Effector memory CD8-positive, alpha-beta T cell (primary cell): ENCODE measurements at regions not wholly inside any gene's neighbourhood (a gene's known extent, or its start where the extent isn't known, plus 50 kb on each side); places are given as distances from the start of the nearest gene placed in this dataset.
A peak's percentile ranks its signal among the peaks of the same experiment; 100 is the strongest.

Experiments used
- ATAC-seq: fragments of 150-1000 bp; cut with Tn5 transposase; replicated peaks from 2 replicates; pipeline ENCODE4 v1.10.0; 2021; ENCODE audit warnings: mild to moderate bottlenecking, moderate library complexity
- DNase-seq, 3 experiments: peaks; one replicate each; pipeline ENCODE4 v3.0.0; 2021
- H3K27ac Mint-ChIP-seq, 2 donors: one replicate each; pipeline ENCODE4 v1.8.0; 2022; ENCODE audit warnings: mild to moderate bottlenecking in 2 of 2, mixed read lengths in 2 of 2, moderate library complexity in 2 of 2
- H3K27me3 Mint-ChIP-seq, 2 donors: one replicate each; pipeline ENCODE4 v1.8.0; 2022; ENCODE audit warnings: mixed read lengths in 2 of 2
- H3K36me3 Mint-ChIP-seq: one replicate; pipeline ENCODE4 v1.8.0; 2022; ENCODE audit warnings: mild to moderate bottlenecking, moderate library complexity, mixed read lengths; ENCODE audit not compliant: insufficient read depth
- H3K4me1 Mint-ChIP-seq, 2 donors: one replicate each; pipeline ENCODE4 v1.8.0; 2022; ENCODE audit warnings: low read depth in 2 of 2, mixed read lengths in 2 of 2
- H3K4me3 Mint-ChIP-seq, 2 donors: one replicate each; pipeline ENCODE4 v1.8.0; 2022; ENCODE audit warnings: mild to moderate bottlenecking in 2 of 2, mixed read lengths in 2 of 2, moderate library complexity in 2 of 2
- H3K9me3 Mint-ChIP-seq, 2 donors: one replicate each; pipeline ENCODE4 v1.8.0; 2022; ENCODE audit warnings: mixed read lengths in 2 of 2

DNA sequence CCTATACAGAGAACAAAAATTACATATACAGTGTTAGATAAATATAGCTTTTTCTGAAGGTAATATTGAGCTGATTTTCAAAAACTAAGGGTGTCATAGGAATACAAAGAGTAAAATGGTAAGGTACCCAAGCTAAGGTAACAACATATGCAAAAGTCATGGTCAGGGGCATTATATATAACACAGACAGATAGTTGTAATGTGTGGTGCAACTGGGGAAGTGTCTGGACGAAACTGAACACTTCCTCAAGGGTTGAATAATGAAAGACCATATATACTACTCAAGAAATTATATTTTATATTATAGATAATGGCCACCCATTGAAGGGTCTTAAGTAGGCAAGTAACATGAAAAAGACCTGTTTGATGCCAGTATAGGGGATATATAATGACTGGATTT lies 262.1 kb upstream of the CXXC4 start:
- Mint-ChIP-seq H3K4me3 (no peak overlapping the region), H3K36me3 (no peaks in the 10 kb centered on the region), H3K27ac (no peak overlapping the region), H3K27me3 (no peaks in the 10 kb centered on the region), H3K4me1 (no peaks in the 10 kb centered on the region), H3K9me3 (no peaks in the 10 kb centered on the region)
- ATAC-seq (no peak), DNase-seq (no peak)

- Mint-ChIP-seq H3K4me1 (no peaks in the 10 kb centered on the region), H3K9me3 (no peaks in the 10 kb centered on the region), H3K4me3 (no peak overlapping the region), H3K36me3 (no peaks in the 10 kb centered on the region), H3K27me3 (no peaks in the 10 kb centered on the region), H3K27ac (no peak overlapping the region)
- ATAC-seq (no peak), DNase-seq (no peak)
Observed at GRCh38 chr4:104758574-104758973, 263.9 kb upstream of the CXXC4 start.

- Mint-ChIP-seq H3K9me3 (peaks cover 0 to 3% of the 10 kb centered on the region in 2 donors), H3K4me3 (no peak overlapping the region), H3K27ac (no peak overlapping the region), H3K4me1 (no peaks in the 10 kb centered on the region), H3K36me3 (no peaks in the 10 kb centered on the region), H3K27me3 (no peaks in the 10 kb centered on the region)
- no peak for DNase-seq
- no peak for ATAC-seq
Observed at GRCh38 chr4:104763554-104764222, 269.0 kb upstream of the CXXC4 start.

DNA sequence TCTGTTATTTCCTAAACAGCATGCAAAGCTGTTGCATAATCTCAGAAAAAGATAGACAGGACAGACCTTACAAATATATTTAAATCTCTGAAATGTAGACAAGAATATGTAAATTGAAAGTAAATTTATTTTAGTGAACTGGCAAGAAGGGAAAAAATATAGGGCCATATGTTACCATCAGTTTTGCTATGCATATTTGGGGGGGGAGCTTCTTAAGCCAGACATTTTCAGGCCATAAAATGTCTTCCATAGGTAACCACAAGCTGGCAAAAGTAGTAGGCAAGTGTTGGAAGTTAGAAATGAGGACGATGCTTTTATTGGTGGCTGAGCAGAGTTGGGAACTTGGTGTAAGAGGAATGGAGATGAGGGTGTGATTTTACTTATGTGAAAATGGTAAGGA lies 272.0 kb upstream of the CXXC4 start:
- Mint-ChIP-seq H3K36me3 (no peaks in the 10 kb centered on the region), H3K9me3 (peaks cover 0 to 3% of the 10 kb centered on the region in 2 donors), H3K27ac (no peak overlapping the region), H3K4me3 (no peak overlapping the region), H3K27me3 (no peaks in the 10 kb centered on the region), H3K4me1 (no peaks in the 10 kb centered on the region)
- DNase-seq: no peak
- ATAC-seq: no peak

- H3K36me3 Mint-ChIP-seq: no peaks in the 10 kb centered on the region
- DNase-seq: no peak
- H3K9me3 Mint-ChIP-seq: peaks cover 2 to 6% of the 10 kb centered on the region in 2 donors
- H3K4me3 Mint-ChIP-seq: peak overlapping the region; percentile 9 to 36
- H3K27ac Mint-ChIP-seq: peak overlapping the region in 1 of 2 donors; percentile 55
- H3K27me3 Mint-ChIP-seq: no peaks in the 10 kb centered on the region
- no peak for ATAC-seq
- H3K4me1 Mint-ChIP-seq: peaks cover 0 to 3% of the 10 kb centered on the region in 2 donors
Observed at GRCh38 chr4:104772849-104773248, 278.2 kb upstream of the CXXC4 start.

DNA sequence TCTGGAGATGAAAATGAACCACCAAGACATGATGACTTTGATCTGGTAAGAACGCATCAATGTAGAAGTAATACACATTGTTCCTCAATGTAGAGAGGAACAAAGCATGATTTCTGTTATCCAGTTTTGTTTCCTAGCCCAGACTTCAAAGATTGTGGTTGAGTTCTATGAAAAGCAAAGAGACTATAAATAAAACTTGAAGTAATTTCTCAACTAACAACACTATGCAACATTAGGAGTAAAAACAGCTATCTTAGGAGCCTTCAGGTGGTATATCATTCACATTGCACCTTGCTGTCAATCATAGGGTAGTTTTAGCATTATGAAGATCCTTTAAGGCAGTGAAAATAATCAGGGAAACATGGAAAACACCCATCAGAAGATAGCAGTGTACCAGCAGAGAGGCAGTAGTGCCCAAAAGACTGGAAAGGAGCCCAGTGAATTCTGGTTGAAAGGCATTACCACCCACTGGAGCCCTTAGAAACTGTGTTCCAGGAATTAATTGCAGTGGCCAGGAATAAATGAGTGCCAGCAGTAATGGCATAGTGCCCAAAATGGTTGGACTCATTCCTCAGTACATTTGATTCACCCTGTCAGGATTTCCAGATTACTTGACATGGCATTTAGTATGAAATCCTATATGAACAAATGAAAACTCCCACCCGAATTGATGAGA lies 300.7 kb upstream of the CXXC4 start:
- Mint-ChIP-seq H3K4me1 (no peaks in the 10 kb centered on the region), H3K27ac (no peak overlapping the region), H3K27me3 (no peaks in the 10 kb centered on the region), H3K9me3 (peaks cover 0 to 2% of the 10 kb centered on the region in 2 donors), H3K4me3 (no peak overlapping the region), H3K36me3 (no peaks in the 10 kb centered on the region)
- DNase-seq (no peak), ATAC-seq (no peak)

DNA sequence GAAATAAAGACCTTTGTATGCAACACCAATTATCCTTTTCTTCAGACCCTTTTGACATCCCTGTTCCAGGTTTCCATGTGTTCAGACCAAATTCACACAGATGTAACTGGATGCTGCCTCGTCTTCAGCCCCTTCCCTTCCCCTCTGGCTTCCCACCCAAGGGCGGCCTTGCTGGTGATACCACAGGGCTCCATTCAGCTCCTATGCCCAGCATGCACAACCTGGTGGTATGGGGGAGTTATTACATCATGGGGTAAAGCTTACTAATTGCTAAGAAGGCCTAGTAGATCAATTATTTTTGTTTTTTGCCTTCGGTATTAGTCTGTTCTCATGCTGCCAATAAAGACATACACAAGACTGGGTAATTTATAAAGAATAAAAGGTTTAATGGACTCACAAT lies 317.0 kb upstream of the CXXC4 start:
- ATAC-seq (no peak), DNase-seq (no peak)
- Mint-ChIP-seq H3K4me3 (no peak overlapping the region), H3K4me1 (no peaks in the 10 kb centered on the region), H3K9me3 (peaks cover 0 to 2% of the 10 kb centered on the region in 2 donors), H3K36me3 (no peaks in the 10 kb centered on the region), H3K27ac (no peak overlapping the region), H3K27me3 (no peaks in the 10 kb centered on the region)

DNA sequence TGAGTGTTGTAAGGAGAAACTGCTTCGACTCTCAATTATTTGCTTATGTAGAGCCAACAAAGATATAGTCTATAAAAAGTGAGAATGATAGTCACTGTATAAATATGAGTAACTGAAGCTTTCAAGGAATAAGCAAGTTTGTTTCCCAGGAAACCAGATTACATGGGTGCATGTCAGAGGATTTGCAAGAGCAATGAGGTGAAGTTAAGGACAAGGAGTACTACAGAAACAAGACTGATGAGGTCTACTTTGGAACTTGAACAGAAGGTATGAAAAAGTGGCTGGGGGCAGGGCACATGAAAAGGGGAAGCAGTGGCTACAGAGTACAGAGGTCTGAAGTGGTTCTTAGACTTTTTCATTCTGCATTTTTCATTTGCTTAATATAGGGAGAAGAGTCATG lies 321.0 kb upstream of the CXXC4 start:
- no peaks in the 10 kb centered on the region for H3K27me3 Mint-ChIP-seq
- no peak overlapping the region for H3K27ac Mint-ChIP-seq
- DNase-seq (no peak), ATAC-seq (no peak)
- H3K9me3 Mint-ChIP-seq: peaks cover 0 to 2% of the 10 kb centered on the region in 2 donors
- no peaks in the 10 kb centered on the region for H3K4me1 Mint-ChIP-seq
- H3K36me3 Mint-ChIP-seq: no peaks in the 10 kb centered on the region
- H3K4me3 Mint-ChIP-seq: no peak overlapping the region

- H3K4me3 Mint-ChIP-seq: no peak overlapping the region
- H3K27ac Mint-ChIP-seq: no peak overlapping the region
- H3K9me3 Mint-ChIP-seq: no peaks in the 10 kb centered on the region
- ATAC-seq (no peak), DNase-seq (no peak)
- H3K4me1 Mint-ChIP-seq: no peaks in the 10 kb centered on the region
- H3K36me3 Mint-ChIP-seq: no peaks in the 10 kb centered on the region
- no peaks in the 10 kb centered on the region for H3K27me3 Mint-ChIP-seq
Observed at GRCh38 chr4:104818579-104818978, 323.9 kb upstream of the CXXC4 start.

DNA sequence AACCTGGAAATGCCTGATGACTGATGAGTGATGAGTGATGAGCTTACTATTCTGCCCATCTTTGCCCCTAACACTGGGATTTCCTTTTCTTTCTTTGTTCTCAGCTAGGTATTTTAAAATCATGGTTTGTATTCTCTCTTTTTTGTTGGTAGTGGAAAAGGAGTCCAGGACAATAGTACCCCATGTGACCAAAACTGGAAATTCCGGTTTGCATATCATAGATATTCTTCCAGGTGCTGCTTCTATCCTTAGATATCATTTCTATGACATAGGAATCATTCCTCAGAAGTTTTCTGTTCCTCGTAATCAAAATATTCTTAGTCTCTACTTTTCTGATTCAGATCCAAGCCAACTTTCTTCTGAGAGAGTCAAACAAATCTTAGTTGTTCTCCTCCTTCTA lies 320.5 kb upstream of the TET2 start:
- DNase-seq (no peak), ATAC-seq (no peak)
- Mint-ChIP-seq H3K27ac (no peak overlapping the region), H3K4me3 (no peak overlapping the region), H3K36me3 (no peaks in the 10 kb centered on the region), H3K4me1 (no peaks in the 10 kb centered on the region), H3K27me3 (no peaks in the 10 kb centered on the region), H3K9me3 (peaks cover 0 to 2% of the 10 kb centered on the region in 2 donors)

DNA sequence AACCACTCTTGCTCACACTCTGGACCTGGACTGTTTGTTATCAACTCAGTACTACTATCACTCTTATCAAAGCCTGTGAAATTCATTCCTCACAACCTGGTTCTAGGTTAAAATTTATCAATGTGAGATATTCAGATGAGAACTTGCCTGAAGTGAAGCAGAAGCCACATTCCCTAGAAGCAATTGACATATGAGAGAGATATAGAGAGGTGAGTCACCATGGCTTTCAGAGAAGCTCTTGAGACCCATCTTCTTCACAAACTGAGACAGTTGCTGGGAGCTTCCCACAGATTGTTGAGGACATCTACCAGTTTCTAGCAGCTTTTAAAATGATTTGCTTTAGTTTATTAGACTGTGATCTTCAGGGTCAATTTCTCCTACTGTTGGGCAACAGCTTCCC lies 316.9 kb upstream of the TET2 start:
- Mint-ChIP-seq H3K36me3 (no peaks in the 10 kb centered on the region), H3K27me3 (no peaks in the 10 kb centered on the region), H3K4me3 (no peak overlapping the region), H3K4me1 (no peaks in the 10 kb centered on the region), H3K27ac (no peak overlapping the region), H3K9me3 (peaks cover 0 to 2% of the 10 kb centered on the region in 2 donors)
- ATAC-seq (no peak), DNase-seq (no peak)

GRCh38 chr4:104848597-104849225 lies 298.0 kb upstream of the TET2 start:
- ATAC-seq (no peak), DNase-seq (no peak)
- Mint-ChIP-seq H3K36me3 (no peaks in the 10 kb centered on the region), H3K4me3 (no peak overlapping the region), H3K27me3 (no peaks in the 10 kb centered on the region), H3K4me1 (no peaks in the 10 kb centered on the region), H3K27ac (no peak overlapping the region), H3K9me3 (no peaks in the 10 kb centered on the region)

DNA sequence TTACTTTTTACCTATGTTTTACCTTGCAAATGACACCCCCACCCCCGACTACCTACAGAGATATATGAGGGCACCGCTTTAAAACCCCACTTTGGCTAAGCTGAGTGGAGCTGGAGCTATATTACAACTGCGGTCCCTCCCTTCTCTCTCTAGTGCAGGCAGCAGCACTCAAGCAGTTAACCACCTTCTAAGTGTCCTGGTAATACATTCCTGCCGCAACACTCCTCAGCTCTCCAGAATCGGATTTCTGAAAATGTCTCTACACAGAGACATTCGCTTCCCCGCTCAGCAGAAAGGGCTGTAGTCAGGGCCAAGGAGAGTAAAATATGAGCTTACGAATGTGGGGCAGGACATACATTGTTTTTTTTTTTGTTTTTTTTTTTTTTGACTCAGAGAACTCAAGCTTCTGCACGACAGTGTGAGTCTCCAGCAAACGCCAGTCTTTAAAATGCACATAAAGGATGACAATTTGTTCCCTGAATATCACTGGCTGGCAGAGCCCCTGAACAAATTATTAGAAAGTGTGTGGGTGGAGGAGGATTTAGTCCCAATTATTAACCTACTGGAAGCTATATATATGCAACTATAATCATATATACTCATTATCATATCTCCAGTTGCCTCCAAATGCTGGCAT lies 287.0 kb upstream of the TET2 start:
- no peaks in the 10 kb centered on the region for H3K36me3 Mint-ChIP-seq
- no peaks in the 10 kb centered on the region for H3K9me3 Mint-ChIP-seq
- H3K4me3 Mint-ChIP-seq: no peak overlapping the region
- no peaks in the 10 kb centered on the region for H3K4me1 Mint-ChIP-seq
- no peak for DNase-seq
- no peaks in the 10 kb centered on the region for H3K27me3 Mint-ChIP-seq
- no peak for ATAC-seq
- H3K27ac Mint-ChIP-seq: no peak overlapping the region
